ENCODE measurements at regions not wholly inside any gene's neighbourhood (a gene's known extent, or its start where the extent isn't known, plus 50 kb on each side); places are given as distances from the start of the nearest gene placed in this dataset.

GRCh38 chr1:192008281-192008825 is 149.9 kb upstream of the RGS18 start:
- DNase-seq (ENCODE audit: low read depth), result no peak
- no peak overlapping the region for H3K4me3 ChIP-seq (ENCODE audit: low read depth, low read length)
- no peak for TF ChIP-seq CTCF (IDR thresholded peaks at IDR 0.05; ENCODE audit: insufficient read depth, low read length)

GRCh38 chr1:192010406-192010805 is 147.9 kb upstream of the RGS18 start:
- TF ChIP-seq CTCF (IDR thresholded peaks at IDR 0.05; ENCODE audit: insufficient read depth, low read length), result no peak
- DNase-seq (ENCODE audit: low read depth), result peak; percentile 0
- H3K4me3 ChIP-seq (ENCODE audit: low read depth, low read length), result no peak overlapping the region

GRCh38 chr1:192011525-192011924 is 146.7 kb upstream of the RGS18 start:
- no peak for TF ChIP-seq CTCF (IDR thresholded peaks at IDR 0.05; ENCODE audit: insufficient read depth, low read length)
- DNase-seq (ENCODE audit: low read depth), result no peak
- H3K4me3 ChIP-seq (ENCODE audit: low read depth, low read length), result no peak overlapping the region

- H3K4me3 ChIP-seq (ENCODE audit: low read depth, low read length), result no peak overlapping the region
- no peak for TF ChIP-seq CTCF (IDR thresholded peaks at IDR 0.05; ENCODE audit: insufficient read depth, low read length)
- no peak for DNase-seq (ENCODE audit: low read depth)
Measured at GRCh38 chr1:192022827-192023226, 135.4 kb upstream of the RGS18 start.

GRCh38 chr1:192024881-192025280 is 133.4 kb upstream of the RGS18 start:
- no peak for TF ChIP-seq CTCF (IDR thresholded peaks at IDR 0.05; ENCODE audit: insufficient read depth, low read length)
- no peak for DNase-seq (ENCODE audit: low read depth)
- H3K4me3 ChIP-seq (ENCODE audit: low read depth, low read length), result no peak overlapping the region

- no peak for TF ChIP-seq CTCF (IDR thresholded peaks at IDR 0.05; ENCODE audit: insufficient read depth, low read length)
- no peak for DNase-seq (ENCODE audit: low read depth)
- no peak overlapping the region for H3K4me3 ChIP-seq (ENCODE audit: low read depth, low read length)
Measured at GRCh38 chr1:192038567-192038966, 119.7 kb upstream of the RGS18 start.

- no peak for TF ChIP-seq CTCF (IDR thresholded peaks at IDR 0.05; ENCODE audit: insufficient read depth, low read length)
Measured at GRCh38 chr1:192045131-192045530, 113.1 kb upstream of the RGS18 start.

More at GRCh38 chr1:192045131-192045530, 113.1 kb upstream of the RGS18 start:
- H3K4me3 ChIP-seq (ENCODE audit: low read depth, low read length), result no peak overlapping the region
- DNase-seq (ENCODE audit: low read depth), result no peak

Data from fibroblast of the aortic adventitia (primary cell).